GM19043 (cell line): ENCODE measurements at regions not wholly inside any gene's neighbourhood (a gene's known extent, or its start where the extent isn't known, plus 50 kb on each side); places are given as distances from the start of the nearest gene placed in this dataset.

ENCODE experiments used
- ATAC-seq: cut with Tn5 transposase; IDR thresholded peaks from one replicate; pipeline ENCODE4 v1.9.1; 2021; ENCODE audit warnings: low read depth; ENCODE audit not compliant: unreplicated experiment

DNA sequence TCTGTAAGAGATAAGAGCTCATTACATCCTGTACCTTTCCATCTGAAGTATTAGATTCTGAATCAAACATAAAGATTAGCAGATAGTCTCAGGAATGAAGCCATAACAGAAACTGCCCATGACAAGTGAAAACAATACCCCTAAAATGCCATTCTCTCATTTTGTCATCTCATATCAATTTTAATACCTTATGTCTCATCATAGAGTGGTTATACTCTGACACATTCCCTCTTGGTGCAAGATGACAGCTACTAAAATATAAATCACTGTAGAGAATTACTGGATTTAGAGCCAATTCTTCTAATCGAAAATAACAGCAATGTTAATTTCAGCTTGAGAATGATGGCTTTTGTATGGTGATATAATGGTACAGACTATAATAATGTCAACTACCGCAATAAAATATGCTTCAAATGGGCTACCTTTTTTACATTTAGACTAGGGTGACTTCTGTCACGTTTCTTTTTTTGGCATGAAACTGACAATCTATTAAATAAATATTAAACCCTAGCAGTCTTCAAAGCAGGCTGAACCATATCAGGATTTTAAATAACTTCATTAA, 125.1 kb upstream of the ITGA4 start:
- ATAC-seq: no peak

- no peak for ATAC-seq
Measured at GRCh38 chr2:181334158-181334826, 122.9 kb upstream of the ITGA4 start.

DNA sequence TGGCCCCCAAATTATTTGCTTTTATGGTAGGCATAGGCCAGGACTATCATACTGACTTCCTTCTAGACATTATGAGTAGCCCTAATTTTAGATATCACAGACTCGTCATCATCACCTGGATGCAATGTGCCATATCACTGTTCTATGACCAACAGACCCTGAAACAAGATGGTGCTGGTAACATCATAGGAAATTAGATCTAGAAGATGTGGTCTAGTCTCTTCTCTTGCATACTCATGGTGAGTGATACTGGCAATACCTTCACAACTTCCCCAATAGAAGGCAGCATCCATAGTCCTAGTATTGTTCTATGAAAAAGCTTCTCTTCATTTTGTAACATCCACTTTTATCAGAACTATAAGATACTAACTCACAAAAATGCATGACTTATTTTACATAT, 116.3 kb upstream of the ITGA4 start:
- no peak for ATAC-seq

GRCh38 chr2:181341855-181342600, 115.2 kb upstream of the ITGA4 start:
- ATAC-seq: no peak

DNA sequence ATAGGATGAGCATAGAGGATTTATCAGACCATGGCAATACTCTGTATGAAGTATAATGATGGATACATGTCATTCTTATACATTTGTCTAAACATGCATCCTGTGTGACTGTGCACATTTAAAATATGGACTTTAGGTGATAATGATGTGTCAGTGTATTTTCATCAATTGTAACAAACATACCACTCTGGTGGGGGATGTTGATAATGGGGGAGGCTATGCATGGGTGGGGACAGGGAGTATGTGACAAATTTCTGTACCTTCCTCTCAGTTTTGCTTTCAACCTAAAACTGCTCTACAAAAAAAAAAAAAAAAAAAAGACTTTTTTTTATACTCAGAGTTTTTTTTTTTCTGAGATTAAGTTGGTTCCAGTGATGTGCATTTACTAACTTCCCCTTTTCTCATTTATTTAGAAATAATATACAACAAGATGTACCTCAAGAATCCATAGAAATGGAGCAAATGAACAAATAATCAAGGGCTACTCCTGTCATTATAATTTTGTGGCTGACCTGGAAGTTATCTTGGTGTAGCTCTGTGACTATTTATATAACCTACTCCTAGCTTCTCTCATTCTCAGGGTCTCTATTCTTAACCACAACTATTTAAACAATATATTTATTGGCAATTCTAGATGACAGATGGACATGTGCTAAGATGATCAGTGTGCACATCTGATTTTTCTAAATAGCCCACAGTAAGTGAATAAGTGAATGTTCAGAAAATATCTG, 108.9 kb upstream of the ITGA4 start:
- peak; percentile 80 for ATAC-seq

GRCh38 chr2:181352158-181352557, 105.0 kb upstream of the ITGA4 start:
- no peak for ATAC-seq

- ATAC-seq: no peak
Measured at GRCh38 chr2:181354626-181355025, 102.6 kb upstream of the ITGA4 start.

GRCh38 chr2:181356526-181357130, 100.6 kb upstream of the ITGA4 start:
- no peak for ATAC-seq

DNA sequence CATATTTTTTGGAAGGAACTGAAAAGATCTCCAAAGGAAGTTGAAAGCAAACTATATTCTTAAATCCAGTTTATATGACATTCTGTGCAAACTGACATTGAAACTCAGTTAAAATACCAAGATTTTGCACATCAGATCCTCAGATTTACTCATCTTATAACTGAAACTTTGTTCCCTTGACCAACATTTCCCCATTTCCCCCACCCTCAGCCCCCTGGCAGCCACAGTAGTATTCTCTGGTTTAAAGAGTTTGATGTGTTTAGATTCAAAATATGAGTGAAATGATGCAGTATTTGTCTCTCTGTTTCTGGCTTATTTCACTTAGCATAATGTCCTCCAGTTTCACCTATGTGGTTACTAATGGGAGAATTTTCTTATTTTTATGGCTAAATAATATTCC, 99.2 kb upstream of the ITGA4 start:
- ATAC-seq: peak; percentile 57

DNA sequence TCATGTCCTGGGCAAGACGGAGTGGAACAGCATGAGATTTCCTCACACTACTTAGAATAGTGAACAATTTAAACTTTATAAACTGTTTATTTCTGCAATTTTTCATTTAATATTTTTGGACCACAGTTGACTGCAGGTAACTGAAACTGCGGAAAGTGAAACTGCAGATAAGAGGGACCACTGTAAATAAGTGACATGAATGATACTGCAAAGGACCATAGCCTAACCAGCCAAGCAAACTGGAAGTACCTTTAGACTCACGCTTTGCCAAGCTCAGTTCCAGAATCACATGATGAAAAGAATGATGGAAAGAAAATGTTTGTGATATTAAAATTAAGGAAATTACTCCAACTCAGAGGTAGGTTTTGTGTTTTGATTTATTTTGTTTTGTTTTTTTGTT, 94.6 kb upstream of the ITGA4 start:
- no peak for ATAC-seq

GRCh38 chr2:181363164-181363563, 94.0 kb upstream of the ITGA4 start:
- no peak for ATAC-seq

DNA sequence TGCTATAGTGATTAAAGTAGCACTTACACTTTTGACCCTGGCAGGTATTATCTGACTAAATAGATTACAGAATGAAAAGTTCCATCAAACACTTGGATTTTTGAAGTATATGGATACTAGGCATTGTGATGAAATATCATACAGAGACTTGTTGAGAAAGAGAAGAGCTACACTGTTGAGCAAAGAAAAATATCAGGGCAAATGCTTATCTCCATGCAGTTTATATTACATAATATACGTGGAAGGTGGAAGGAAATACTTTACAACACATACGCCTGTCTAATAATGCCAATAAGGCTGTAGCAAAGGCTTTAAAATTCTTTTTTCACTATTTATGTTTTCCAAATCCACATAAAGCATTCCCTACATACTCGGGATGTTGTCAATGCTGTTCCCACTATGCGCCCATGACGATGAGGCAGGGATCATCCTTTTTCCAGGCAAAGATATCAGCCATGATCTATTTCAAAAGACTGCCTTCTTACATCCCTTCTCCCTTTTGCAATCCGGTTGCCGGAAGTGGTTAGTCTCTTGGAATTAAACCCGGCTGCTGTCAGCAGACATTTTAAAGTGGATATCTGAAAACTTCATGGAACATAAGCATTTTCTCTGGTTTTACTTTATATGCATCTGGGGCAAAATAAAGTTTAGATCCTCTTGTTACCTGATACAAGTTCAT, 92.6 kb upstream of the ITGA4 start:
- no peak for ATAC-seq

DNA sequence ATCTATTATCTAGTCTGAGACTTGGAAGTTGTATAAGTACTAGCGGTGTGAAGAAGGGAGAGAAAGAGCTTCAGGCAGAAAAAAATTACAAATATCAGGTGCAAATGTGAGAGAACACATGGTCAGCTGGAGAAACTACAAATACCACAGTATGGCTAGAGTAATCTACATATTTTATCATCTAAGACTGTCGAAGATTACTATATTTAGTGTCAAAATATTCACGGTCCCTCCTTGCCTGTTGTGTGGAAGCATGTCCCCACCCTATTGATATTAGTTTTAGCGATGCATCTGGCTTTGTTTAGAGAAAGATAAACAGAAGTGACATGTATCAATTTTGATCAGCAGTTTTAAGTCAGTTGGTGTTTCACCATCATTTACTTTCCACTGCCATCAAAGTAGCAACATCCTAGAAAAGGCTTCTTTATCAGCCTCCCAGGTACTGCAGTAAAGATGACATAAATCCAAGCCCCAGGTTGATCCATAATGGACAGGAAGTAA, 90.5 kb upstream of the ITGA4 start:
- no peak for ATAC-seq

GRCh38 chr2:181367411-181367810, 89.8 kb upstream of the ITGA4 start:
- no peak for ATAC-seq

DNA sequence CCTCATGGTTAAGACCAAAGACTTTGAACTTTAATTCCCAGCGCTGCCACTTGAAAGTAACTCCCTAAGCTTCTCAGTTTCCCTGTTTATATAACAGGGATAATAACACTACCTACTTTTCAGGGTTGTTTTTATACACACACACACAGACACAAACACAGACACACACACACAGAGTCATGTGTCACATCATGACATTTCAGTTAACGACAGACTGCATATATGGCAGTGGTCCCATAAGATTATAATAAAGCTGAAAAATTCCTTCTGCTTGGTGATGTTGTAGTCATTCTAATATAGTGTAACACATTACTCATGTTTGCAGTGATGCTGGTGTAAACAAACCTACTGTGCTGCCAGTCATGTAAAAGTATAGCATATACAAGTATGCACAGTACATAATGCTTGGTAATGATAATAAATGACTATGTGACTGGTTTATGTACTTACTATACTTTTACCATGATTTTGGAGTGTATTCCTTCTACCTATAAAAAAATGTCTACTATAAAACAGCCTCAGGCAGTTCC, 89.2 kb upstream of the ITGA4 start:
- no peak for ATAC-seq

- no peak for ATAC-seq
Measured at GRCh38 chr2:181370126-181370525, 87.1 kb upstream of the ITGA4 start.

DNA sequence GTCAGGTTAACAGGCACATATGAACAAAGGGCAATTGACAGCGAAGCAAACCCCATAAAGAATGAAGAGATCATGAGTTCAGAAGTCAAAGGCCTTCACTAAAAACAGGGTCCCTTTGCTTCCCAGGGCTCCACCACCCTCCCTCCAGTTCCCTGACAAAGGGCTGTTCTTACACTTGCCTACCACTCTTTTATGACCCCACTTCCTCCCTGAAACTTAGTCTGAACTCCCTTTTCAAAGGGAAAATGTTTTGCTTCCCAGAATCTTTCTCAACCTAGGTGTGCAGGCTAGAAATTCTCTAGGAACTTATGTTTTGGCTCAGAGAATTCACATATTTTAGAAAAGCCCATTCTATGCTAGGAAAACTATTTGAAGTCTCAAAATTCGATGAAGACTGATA, 86.0 kb upstream of the ITGA4 start:
- ATAC-seq: no peak

GRCh38 chr2:181371782-181372645, 85.2 kb upstream of the ITGA4 start:
- no peak for ATAC-seq

DNA sequence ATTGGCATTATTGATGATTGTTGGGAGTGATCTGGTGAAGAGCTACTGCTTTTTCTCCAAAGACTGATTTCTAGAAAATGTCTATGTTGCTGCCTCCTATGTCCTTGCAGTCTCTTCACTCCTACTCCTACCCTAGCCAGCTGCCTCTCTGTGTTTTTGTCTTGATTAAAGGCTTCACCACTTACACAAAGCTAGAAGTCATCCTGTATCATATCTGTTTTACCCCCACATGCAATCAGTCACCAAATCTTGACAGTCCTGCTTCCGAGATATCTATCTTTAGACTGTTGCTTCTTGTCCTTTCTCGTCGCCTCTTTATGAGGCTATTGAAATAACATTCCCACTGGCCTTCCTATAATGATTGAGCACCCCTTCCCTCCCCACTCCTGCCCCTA, 84.5 kb upstream of the ITGA4 start:
- ATAC-seq: no peak
